Epidermal melanocyte (primary cell): ENCODE measurements at regions not wholly inside any gene's neighbourhood (a gene's known extent, or its start where the extent isn't known, plus 50 kb on each side); places are given as distances from the start of the nearest gene placed in this dataset.
A peak's percentile ranks its signal among the peaks of the same experiment; 100 is the strongest.

Experiments
- DNase-seq: peaks from one replicate; pipeline ENCODE4 v3.0.0; 2011; ENCODE audit warnings: low spot score; ENCODE audit not compliant: insufficient read length

- no peak for DNase-seq
Observed at GRCh38 chr20:58019027-58019849, 209.2 kb downstream of the ANKRD60 start.

- no peak for DNase-seq
Observed at GRCh38 chr20:58018590-58018989, 209.9 kb downstream of the ANKRD60 start.

- DNase-seq = no peak
Observed at GRCh38 chr20:58017970-58018530, 210.4 kb downstream of the ANKRD60 start.

GRCh38 chr20:58017231-58017969 is 211.1 kb downstream of the ANKRD60 start:
- peak; percentile 53 for DNase-seq

GRCh38 chr20:58016779-58017178 is 211.7 kb downstream of the ANKRD60 start:
- no peak for DNase-seq

GRCh38 chr20:58014628-58015315 is 213.7 kb downstream of the ANKRD60 start:
- no peak for DNase-seq

- no peak for DNase-seq
Observed at GRCh38 chr20:58012731-58013510, 215.5 kb downstream of the ANKRD60 start.

- DNase-seq = no peak
Observed at GRCh38 chr20:58011947-58012610, 216.4 kb downstream of the ANKRD60 start.

GRCh38 chr20:58011106-58011946 is 217.1 kb downstream of the ANKRD60 start:
- DNase-seq = no peak

GRCh38 chr20:58010666-58011065 is 217.8 kb downstream of the ANKRD60 start:
- no peak for DNase-seq

GRCh38 chr20:58010186-58010585 is 218.3 kb downstream of the ANKRD60 start:
- no peak for DNase-seq

GRCh38 chr20:58008866-58009265 is 219.6 kb downstream of the ANKRD60 start:
- no peak for DNase-seq

- no peak for DNase-seq
Observed at GRCh38 chr20:58008413-58008812, 220.0 kb downstream of the ANKRD60 start.

- DNase-seq = no peak
Observed at GRCh38 chr20:58007947-58008346, 220.5 kb downstream of the ANKRD60 start.

- DNase-seq = no peak
Observed at GRCh38 chr20:58006346-58007316, 221.8 kb downstream of the ANKRD60 start.

- no peak for DNase-seq
Observed at GRCh38 chr20:58005581-58006345, 222.7 kb downstream of the ANKRD60 start.

GRCh38 chr20:58004900-58005299 is 223.6 kb downstream of the ANKRD60 start:
- DNase-seq = no peak

GRCh38 chr20:58004146-58004545 is 224.3 kb downstream of the ANKRD60 start:
- no peak for DNase-seq
